ENCODE measurements at regions not wholly inside any gene's neighbourhood (a gene's known extent, or its start where the extent isn't known, plus 50 kb on each side); places are given as distances from the start of the nearest gene placed in this dataset.

GRCh38 chr10:71052708-71053107, 159.7 kb upstream of the UNC5B start:
- 80 to 92% (median 90%) methylated on average over 4 of the region's 4 CpGs for WGBS, 3 donors
- FAIRE-seq (no peak), DNase-seq (no peak)
- no peak overlapping the region for H3K4me3 ChIP-seq (ENCODE audit: low read depth in 1 of 3, low read length in 3 of 3)
- H3K4me1 ChIP-seq (ENCODE audit: control insufficient read depth in 3 of 3, insufficient read depth in 2 of 3, low read depth in 1 of 3, low read length in 2 of 3): no peaks in the 10 kb centered on the region
- no peaks in the 10 kb centered on the region for H3K36me3 ChIP-seq (ENCODE audit: control insufficient read depth in 3 of 3, insufficient read depth in 2 of 3, low read depth in 1 of 3, low read length in 3 of 3)
- H3K27me3 ChIP-seq (ENCODE audit: control insufficient read depth in 3 of 3, insufficient read depth in 3 of 3, low read length in 3 of 3): no peaks in the 10 kb centered on the region
- no peaks in the 10 kb centered on the region for H3K9me3 ChIP-seq (ENCODE audit: control insufficient read depth in 2 of 2, insufficient read depth in 1 of 2, low read depth in 1 of 2, low read length in 1 of 2)
- H3K27ac ChIP-seq (ENCODE audit: low read depth in 1 of 3, low read length in 2 of 3): no peak overlapping the region

- no peak overlapping the region for H3K27ac ChIP-seq (ENCODE audit: low read depth in 1 of 3, low read length in 2 of 3)
- 63 to 74% (median 67%) methylated on average over 10 of the region's 10 CpGs for WGBS, 3 donors
- no peak for FAIRE-seq
- H3K9me3 ChIP-seq (ENCODE audit: control insufficient read depth in 2 of 2, insufficient read depth in 1 of 2, low read depth in 1 of 2, low read length in 1 of 2): no peaks in the 10 kb centered on the region
- H3K4me1 ChIP-seq (ENCODE audit: control insufficient read depth in 3 of 3, insufficient read depth in 2 of 3, low read depth in 1 of 3, low read length in 2 of 3): no peaks in the 10 kb centered on the region
- no peak overlapping the region for H3K4me3 ChIP-seq (ENCODE audit: low read depth in 1 of 3, low read length in 3 of 3)
- DNase-seq: no peak
- no peaks in the 10 kb centered on the region for H3K27me3 ChIP-seq (ENCODE audit: control insufficient read depth in 3 of 3, insufficient read depth in 3 of 3, low read length in 3 of 3)
- H3K36me3 ChIP-seq (ENCODE audit: control insufficient read depth in 3 of 3, insufficient read depth in 2 of 3, low read depth in 1 of 3, low read length in 3 of 3): no peaks in the 10 kb centered on the region
Measured at GRCh38 chr10:71053169-71053895, 159.0 kb upstream of the UNC5B start.

GRCh38 chr10:71058308-71058707, 154.1 kb upstream of the UNC5B start:
- Histone ChIP-seq H3K36me3 (ENCODE audit: control insufficient read depth in 3 of 3, insufficient read depth in 2 of 3, low read depth in 1 of 3, low read length in 3 of 3) (no peaks in the 10 kb centered on the region), H3K4me3 (ENCODE audit: low read depth in 1 of 3, low read length in 3 of 3) (no peak overlapping the region), H3K27me3 (ENCODE audit: control insufficient read depth in 3 of 3, insufficient read depth in 3 of 3, low read length in 3 of 3) (no peaks in the 10 kb centered on the region), H3K27ac (ENCODE audit: low read depth in 1 of 3, low read length in 2 of 3) (no peak overlapping the region), H3K9me3 (ENCODE audit: control insufficient read depth in 2 of 2, insufficient read depth in 1 of 2, low read depth in 1 of 2, low read length in 1 of 2) (no peaks in the 10 kb centered on the region), H3K4me1 (ENCODE audit: control insufficient read depth in 3 of 3, insufficient read depth in 2 of 3, low read depth in 1 of 3, low read length in 2 of 3) (no peaks in the 10 kb centered on the region)
- FAIRE-seq: no peak
- 92 to 96% (median 93%) methylated on average over 4 of the region's 4 CpGs for whole genome bisulfite sequencing, 3 donors
- DNase-seq: no peak

GRCh38 chr10:71059054-71059818, 153.1 kb upstream of the UNC5B start:
- FAIRE-seq: no peak
- no peaks in the 10 kb centered on the region for H3K36me3 ChIP-seq (ENCODE audit: control insufficient read depth in 3 of 3, insufficient read depth in 2 of 3, low read depth in 1 of 3, low read length in 3 of 3)

DNA sequence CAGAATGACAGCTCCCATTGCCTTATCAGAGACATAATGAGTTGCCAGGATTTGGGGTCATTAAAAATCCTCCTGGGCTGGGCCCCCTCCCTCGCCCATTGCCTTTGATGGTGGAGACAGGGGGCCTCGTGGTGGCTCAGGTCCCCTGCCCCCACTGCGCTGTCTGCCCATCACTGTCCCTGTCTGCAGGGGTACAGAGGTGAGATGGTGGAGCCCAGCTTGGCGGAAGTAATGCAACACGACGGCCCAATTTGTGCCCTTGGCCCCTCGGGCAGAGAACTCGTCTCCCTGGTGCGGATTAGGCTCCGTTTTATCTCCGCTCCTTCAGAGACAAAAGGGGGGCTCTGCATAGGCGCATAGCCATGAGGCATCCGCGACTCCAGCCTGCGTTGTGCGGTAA, 152.4 kb upstream of the UNC5B start:
- no peak overlapping the region for H3K4me3 ChIP-seq (ENCODE audit: low read depth in 1 of 3, low read length in 3 of 3)
- no peak for FAIRE-seq
- no peaks in the 10 kb centered on the region for H3K36me3 ChIP-seq (ENCODE audit: control insufficient read depth in 3 of 3, insufficient read depth in 2 of 3, low read depth in 1 of 3, low read length in 3 of 3)
- DNase-seq: no peak
- WGBS, 3 donors: 69 to 78% (median 75%) methylated on average over 16 of the region's 16 CpGs
- H3K27me3 ChIP-seq (ENCODE audit: control insufficient read depth in 3 of 3, insufficient read depth in 3 of 3, low read length in 3 of 3): no peaks in the 10 kb centered on the region
- no peaks in the 10 kb centered on the region for H3K4me1 ChIP-seq (ENCODE audit: control insufficient read depth in 3 of 3, insufficient read depth in 2 of 3, low read depth in 1 of 3, low read length in 2 of 3)
- no peaks in the 10 kb centered on the region for H3K9me3 ChIP-seq (ENCODE audit: control insufficient read depth in 2 of 2, insufficient read depth in 1 of 2, low read depth in 1 of 2, low read length in 1 of 2)
- H3K27ac ChIP-seq (ENCODE audit: low read depth in 1 of 3, low read length in 2 of 3): no peak overlapping the region

More at GRCh38 chr10:71059054-71059818, 153.1 kb upstream of the UNC5B start:
- Histone ChIP-seq H3K4me1 (ENCODE audit: control insufficient read depth in 3 of 3, insufficient read depth in 2 of 3, low read depth in 1 of 3, low read length in 2 of 3) (no peaks in the 10 kb centered on the region), H3K27me3 (ENCODE audit: control insufficient read depth in 3 of 3, insufficient read depth in 3 of 3, low read length in 3 of 3) (no peaks in the 10 kb centered on the region), H3K4me3 (ENCODE audit: low read depth in 1 of 3, low read length in 3 of 3) (no peak overlapping the region), H3K9me3 (ENCODE audit: control insufficient read depth in 2 of 2, insufficient read depth in 1 of 2, low read depth in 1 of 2, low read length in 1 of 2) (no peaks in the 10 kb centered on the region), H3K27ac (ENCODE audit: low read depth in 1 of 3, low read length in 2 of 3) (no peak overlapping the region)
- 71 to 80% (median 77%) methylated on average over 12 of the region's 12 CpGs for WGBS, 3 donors
- DNase-seq: no peak

- Histone ChIP-seq H3K9me3 (ENCODE audit: control insufficient read depth in 2 of 2, insufficient read depth in 1 of 2, low read depth in 1 of 2, low read length in 1 of 2) (no peaks in the 10 kb centered on the region), H3K27ac (ENCODE audit: low read depth in 1 of 3, low read length in 2 of 3) (no peak overlapping the region), H3K36me3 (ENCODE audit: control insufficient read depth in 3 of 3, insufficient read depth in 2 of 3, low read depth in 1 of 3, low read length in 3 of 3) (no peaks in the 10 kb centered on the region), H3K27me3 (ENCODE audit: control insufficient read depth in 3 of 3, insufficient read depth in 3 of 3, low read length in 3 of 3) (no peaks in the 10 kb centered on the region), H3K4me3 (ENCODE audit: low read depth in 1 of 3, low read length in 3 of 3) (no peak overlapping the region), H3K4me1 (ENCODE audit: control insufficient read depth in 3 of 3, insufficient read depth in 2 of 3, low read depth in 1 of 3, low read length in 2 of 3) (no peaks in the 10 kb centered on the region)
- DNase-seq (no peak), FAIRE-seq (no peak)
- WGBS, 3 donors: 48 to 74% (median 51%) methylated on average over 12 of the region's 12 CpGs
Measured at GRCh38 chr10:71060476-71061426, 151.6 kb upstream of the UNC5B start.

GRCh38 chr10:71061472-71061871, 150.9 kb upstream of the UNC5B start:
- no peaks in the 10 kb centered on the region for H3K9me3 ChIP-seq (ENCODE audit: control insufficient read depth in 2 of 2, insufficient read depth in 1 of 2, low read depth in 1 of 2, low read length in 1 of 2)
- no peaks in the 10 kb centered on the region for H3K4me1 ChIP-seq (ENCODE audit: control insufficient read depth in 3 of 3, insufficient read depth in 2 of 3, low read depth in 1 of 3, low read length in 2 of 3)
- no peak overlapping the region for H3K27ac ChIP-seq (ENCODE audit: low read depth in 1 of 3, low read length in 2 of 3)
- no peak for FAIRE-seq
- WGBS, 3 donors: 69 to 75% (median 70%) methylated on average over 8 of the region's 8 CpGs
- no peaks in the 10 kb centered on the region for H3K27me3 ChIP-seq (ENCODE audit: control insufficient read depth in 3 of 3, insufficient read depth in 3 of 3, low read length in 3 of 3)
- H3K36me3 ChIP-seq (ENCODE audit: control insufficient read depth in 3 of 3, insufficient read depth in 2 of 3, low read depth in 1 of 3, low read length in 3 of 3): no peaks in the 10 kb centered on the region
- no peak for DNase-seq
- no peak overlapping the region for H3K4me3 ChIP-seq (ENCODE audit: low read depth in 1 of 3, low read length in 3 of 3)

DNA sequence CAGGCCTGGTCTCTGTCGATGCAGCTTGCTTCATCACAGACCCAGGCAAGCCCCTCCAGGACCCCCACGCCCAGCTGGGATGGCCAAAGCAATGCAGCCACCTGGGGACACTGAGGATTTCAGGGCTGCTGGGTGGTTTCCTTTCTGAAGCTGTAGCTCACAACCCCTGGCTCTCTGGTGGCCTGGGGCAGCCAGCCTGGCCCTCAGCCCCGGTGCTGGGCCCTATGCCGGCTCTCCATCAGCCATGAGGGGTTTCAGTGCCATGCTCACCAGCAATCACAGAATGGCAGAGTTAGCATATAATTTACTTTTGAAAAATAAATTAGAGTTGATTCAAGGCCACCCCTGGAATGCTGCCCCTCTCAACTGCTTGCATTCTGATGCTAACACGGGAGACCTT, 150.2 kb upstream of the UNC5B start:
- WGBS, 3 donors: 76 to 86% (median 80%) methylated on average over 5 of the region's 5 CpGs
- Histone ChIP-seq H3K27me3 (ENCODE audit: control insufficient read depth in 3 of 3, insufficient read depth in 3 of 3, low read length in 3 of 3) (no peaks in the 10 kb centered on the region), H3K36me3 (ENCODE audit: control insufficient read depth in 3 of 3, insufficient read depth in 2 of 3, low read depth in 1 of 3, low read length in 3 of 3) (no peaks in the 10 kb centered on the region), H3K4me3 (ENCODE audit: low read depth in 1 of 3, low read length in 3 of 3) (no peak overlapping the region), H3K27ac (ENCODE audit: low read depth in 1 of 3, low read length in 2 of 3) (no peak overlapping the region), H3K4me1 (ENCODE audit: control insufficient read depth in 3 of 3, insufficient read depth in 2 of 3, low read depth in 1 of 3, low read length in 2 of 3) (no peaks in the 10 kb centered on the region), H3K9me3 (ENCODE audit: control insufficient read depth in 2 of 2, insufficient read depth in 1 of 2, low read depth in 1 of 2, low read length in 1 of 2) (no peaks in the 10 kb centered on the region)
- FAIRE-seq: no peak
- no peak for DNase-seq
